ENCODE measurements at regions not wholly inside any gene's neighbourhood (a gene's known extent, or its start where the extent isn't known, plus 50 kb on each side); places are given as distances from the start of the nearest gene placed in this dataset.
A peak's percentile ranks its signal among the peaks of the same experiment; 100 is the strongest.

- Histone ChIP-seq H2AFZ (ENCODE audit: low read depth, low read length) (peak overlapping the region; percentile 96), H3K79me2 (ENCODE audit: low read length) (no peaks in the 10 kb centered on the region), H3K4me1 (ENCODE audit: low read length) (peaks cover 8% of the 10 kb centered on the region), H3K4me2 (ENCODE audit: low read length) (peak overlapping the region; percentile 83), H3K27ac (ENCODE audit: low read length) (no peak overlapping the region), H3K4me3 (ENCODE audit: low read length) (peak overlapping the region; percentile 89), H4K20me1 (ENCODE audit: insufficient read depth, low read length) (no peaks in the 10 kb centered on the region), H3K27me3 (ENCODE audit: low read depth, low read length) (peaks cover 23% of the 10 kb centered on the region), H3K9me3 (ENCODE audit: insufficient read depth, low read length) (no peaks in the 10 kb centered on the region), H3K9ac (ENCODE audit: low read length) (peak overlapping the region; percentile 72), H3K36me3 (replicated peaks; ENCODE audit: low read depth, low read length) (no peaks in the 10 kb centered on the region)
- TF ChIP-seq EZH2phosphoT487 (IDR thresholded peaks at IDR 0.05; ENCODE audit: low read depth) (no peak), CTCF (IDR thresholded peaks at IDR 0.05; ENCODE audit: low read depth, low read length) (no peak)
Observed at GRCh38 chr1:65067491-65068201, 80.4 kb upstream of the AK4 start.

GRCh38 chr1:65068202-65069010, 79.6 kb upstream of the AK4 start:
- Histone ChIP-seq H3K9ac (ENCODE audit: low read length) (peak overlapping the region; percentile 72), H3K79me2 (ENCODE audit: low read length) (no peaks in the 10 kb centered on the region), H4K20me1 (ENCODE audit: insufficient read depth, low read length) (no peaks in the 10 kb centered on the region), H3K36me3 (replicated peaks; ENCODE audit: low read depth, low read length) (no peaks in the 10 kb centered on the region), H3K4me2 (ENCODE audit: low read length) (peak overlapping the region; percentile 83), H3K4me3 (ENCODE audit: low read length) (peak overlapping the region; percentile 89), H3K27ac (ENCODE audit: low read length) (no peak overlapping the region), H3K9me3 (ENCODE audit: insufficient read depth, low read length) (no peaks in the 10 kb centered on the region), H3K4me1 (ENCODE audit: low read length) (peaks cover 8% of the 10 kb centered on the region), H3K27me3 (ENCODE audit: low read depth, low read length) (peaks cover 23% of the 10 kb centered on the region), H2AFZ (ENCODE audit: low read depth, low read length) (peak overlapping the region; percentile 96)
- TF ChIP-seq EZH2phosphoT487 (IDR thresholded peaks at IDR 0.05; ENCODE audit: low read depth) (no peak), CTCF (IDR thresholded peaks at IDR 0.05; ENCODE audit: low read depth, low read length) (no peak)

GRCh38 chr1:65069011-65069565, 78.9 kb upstream of the AK4 start:
- peak overlapping the region; percentile 72; the same call in 1 of the 2 replicates for H3K9ac ChIP-seq (ENCODE audit: low read length)
- no peaks in the 10 kb centered on the region for H3K79me2 ChIP-seq (ENCODE audit: low read length)
- H2AFZ ChIP-seq (ENCODE audit: low read depth, low read length): peak overlapping the region; percentile 96
- peak overlapping the region; percentile 83 for H3K4me2 ChIP-seq (ENCODE audit: low read length)
- H4K20me1 ChIP-seq (ENCODE audit: insufficient read depth, low read length): no peaks in the 10 kb centered on the region
- peaks cover 8% of the 10 kb centered on the region for H3K4me1 ChIP-seq (ENCODE audit: low read length)
- TF ChIP-seq EZH2phosphoT487 (IDR thresholded peaks at IDR 0.05; ENCODE audit: low read depth) (no peak), CTCF (IDR thresholded peaks at IDR 0.05; ENCODE audit: low read depth, low read length) (no peak)
- peak overlapping the region; percentile 89 for H3K4me3 ChIP-seq (ENCODE audit: low read length)
- no peaks in the 10 kb centered on the region for H3K9me3 ChIP-seq (ENCODE audit: insufficient read depth, low read length)
- H3K27me3 ChIP-seq (ENCODE audit: low read depth, low read length): peaks cover 23% of the 10 kb centered on the region
- no peaks in the 10 kb centered on the region for H3K36me3 ChIP-seq (replicated peaks; ENCODE audit: low read depth, low read length)
- no peak overlapping the region for H3K27ac ChIP-seq (ENCODE audit: low read length)

- no peak for TF ChIP-seq CTCF (IDR thresholded peaks at IDR 0.05; ENCODE audit: low read depth, low read length)
- TF ChIP-seq EZH2phosphoT487 (IDR thresholded peaks at IDR 0.05; ENCODE audit: low read depth): no peak
- no peaks in the 10 kb centered on the region for H3K36me3 ChIP-seq (replicated peaks; ENCODE audit: low read depth, low read length)
- no peak overlapping the region for H3K27ac ChIP-seq (ENCODE audit: low read length)
- no peaks in the 10 kb centered on the region for H3K79me2 ChIP-seq (ENCODE audit: low read length)
- no peaks in the 10 kb centered on the region for H3K9me3 ChIP-seq (ENCODE audit: insufficient read depth, low read length)
- H3K4me3 ChIP-seq (ENCODE audit: low read length): no peak overlapping the region
- no peak overlapping the region for H3K4me2 ChIP-seq (ENCODE audit: low read length)
- no peaks in the 10 kb centered on the region for H4K20me1 ChIP-seq (ENCODE audit: insufficient read depth, low read length)
- peaks cover 8% of the 10 kb centered on the region for H3K4me1 ChIP-seq (ENCODE audit: low read length)
- no peak overlapping the region for H2AFZ ChIP-seq (ENCODE audit: low read depth, low read length)
- H3K9ac ChIP-seq (ENCODE audit: low read length): no peak overlapping the region
- peaks cover 14% of the 10 kb centered on the region; the same call in 1 of the 2 replicates for H3K27me3 ChIP-seq (ENCODE audit: low read depth, low read length)
Observed at GRCh38 chr1:65072845-65073244, 75.2 kb upstream of the AK4 start.

Data from OCI-LY3 (cell line).